ENCODE measurements at regions not wholly inside any gene's neighbourhood (a gene's known extent, or its start where the extent isn't known, plus 50 kb on each side); places are given as distances from the start of the nearest gene placed in this dataset.
A peak's percentile ranks its signal among the peaks of the same experiment; 100 is the strongest.

GRCh38 chr18:29104671-29105070 lies 927.7 kb upstream of the CDH2 start:
- H3K4me2 ChIP-seq (ENCODE audit: control insufficient read depth, extremely low read depth, insufficient read depth, low read depth, low read length) = no peak overlapping the region
- no peak overlapping the region for H3K27ac ChIP-seq (ENCODE audit: control insufficient read depth, insufficient read depth, low read length)
- FAIRE-seq (peak; percentile 13), DNase-seq (ENCODE audit: low read depth, low spot score) (no peak)
- peak overlapping the region; percentile 22 for H2AFZ ChIP-seq (ENCODE audit: control insufficient read depth, low read length)
- no peaks in the 10 kb centered on the region for H3K4me1 ChIP-seq (ENCODE audit: control insufficient read depth, extremely low read depth, insufficient read depth, low read length)
- H3K9me1 ChIP-seq (ENCODE audit: control insufficient read depth, extremely low read depth, insufficient read depth, low read length) = no peaks in the 10 kb centered on the region
- H3K9ac ChIP-seq (ENCODE audit: control insufficient read depth, extremely low read depth, insufficient read depth, low read length) = no peak overlapping the region
- H3K36me3 ChIP-seq (ENCODE audit: control insufficient read depth in 2 of 2, extremely low read depth in 1 of 2, insufficient read depth in 2 of 2, low read length in 2 of 2) = no peaks in the 10 kb centered on the region
- no peaks in the 10 kb centered on the region for H3K79me2 ChIP-seq (ENCODE audit: control insufficient read depth, insufficient read depth, low read length)
- H4K20me1 ChIP-seq (ENCODE audit: control insufficient read depth, extremely low read depth, insufficient read depth, low read length) = no peaks in the 10 kb centered on the region
- no peaks in the 10 kb centered on the region for H3K27me3 ChIP-seq (ENCODE audit: control insufficient read depth, extremely low read depth, insufficient read depth, low read length)
- H3K4me3 ChIP-seq (ENCODE audit: control insufficient read depth in 2 of 3, extremely low read depth in 1 of 3, insufficient read depth in 2 of 3, low read depth in 1 of 3, low read length in 3 of 3) = no peak overlapping the region
- dilution Hi-C loops (cut with MboI; ENCODE audit: extremely low pct_ligation_motif_present, low sequenced_read_pairs) = no loop called here
- no peaks in the 10 kb centered on the region for H3K9me3 ChIP-seq (ENCODE audit: control insufficient read depth, low read depth, low read length)
- TF ChIP-seq EZH2 (IDR thresholded peaks at IDR 0.05; ENCODE audit: low read length) (no peak), CTCF (optimal IDR thresholded peaks at IDR 0.05 in 1 of 3, IDR thresholded peaks at IDR 0.05 in 1 of 3, conservative IDR thresholded peaks at IDR 0.05 in 1 of 3; ENCODE audit: extremely low read depth in 1 of 3, insufficient read depth in 2 of 3, low read length in 3 of 3) (no peak)

- Histone ChIP-seq H3K36me3 (ENCODE audit: control insufficient read depth in 2 of 2, extremely low read depth in 1 of 2, insufficient read depth in 2 of 2, low read length in 2 of 2) (no peaks in the 10 kb centered on the region), H3K9ac (ENCODE audit: control insufficient read depth, extremely low read depth, insufficient read depth, low read length) (no peak overlapping the region), H3K27me3 (ENCODE audit: control insufficient read depth, extremely low read depth, insufficient read depth, low read length) (no peaks in the 10 kb centered on the region), H4K20me1 (ENCODE audit: control insufficient read depth, extremely low read depth, insufficient read depth, low read length) (no peaks in the 10 kb centered on the region), H2AFZ (ENCODE audit: control insufficient read depth, low read length) (no peak overlapping the region), H3K79me2 (ENCODE audit: control insufficient read depth, insufficient read depth, low read length) (no peaks in the 10 kb centered on the region), H3K4me3 (ENCODE audit: control insufficient read depth in 2 of 3, extremely low read depth in 1 of 3, insufficient read depth in 2 of 3, low read depth in 1 of 3, low read length in 3 of 3) (no peak overlapping the region), H3K9me3 (ENCODE audit: control insufficient read depth, low read depth, low read length) (no peaks in the 10 kb centered on the region), H3K9me1 (ENCODE audit: control insufficient read depth, extremely low read depth, insufficient read depth, low read length) (no peaks in the 10 kb centered on the region), H3K4me1 (ENCODE audit: control insufficient read depth, extremely low read depth, insufficient read depth, low read length) (no peaks in the 10 kb centered on the region), H3K27ac (ENCODE audit: control insufficient read depth, insufficient read depth, low read length) (no peak overlapping the region), H3K4me2 (ENCODE audit: control insufficient read depth, extremely low read depth, insufficient read depth, low read depth, low read length) (no peak overlapping the region)
- FAIRE-seq (no peak), DNase-seq (ENCODE audit: low read depth, low spot score) (no peak)
- dilution Hi-C loops (cut with MboI; ENCODE audit: extremely low pct_ligation_motif_present, low sequenced_read_pairs) = no loop called here
- no peak for TF ChIP-seq EZH2 (IDR thresholded peaks at IDR 0.05; ENCODE audit: low read length)
- TF ChIP-seq CTCF (optimal IDR thresholded peaks at IDR 0.05 in 1 of 3, IDR thresholded peaks at IDR 0.05 in 1 of 3, conservative IDR thresholded peaks at IDR 0.05 in 1 of 3; ENCODE audit: extremely low read depth in 1 of 3, insufficient read depth in 2 of 3, low read length in 3 of 3) = no peak
Observed at GRCh38 chr18:29104227-29104626, 927.3 kb upstream of the CDH2 start.

Measured in keratinocyte (primary cell).